ENCODE measurements at regions not wholly inside any gene's neighbourhood (a gene's known extent, or its start where the extent isn't known, plus 50 kb on each side); places are given as distances from the start of the nearest gene placed in this dataset.

- no peak for TF ChIP-seq NFIC (IDR thresholded peaks at IDR 0.05)
- TF ChIP-seq TAF1 (IDR thresholded peaks at IDR 0.05; ENCODE audit: low read depth) = no peak
- TF ChIP-seq ZBTB7A (IDR thresholded peaks at IDR 0.05; ENCODE audit: low read depth) = no peak
- TF ChIP-seq EGR1 (IDR thresholded peaks at IDR 0.05) = no peak
- no peak for TF ChIP-seq FOXM1 (IDR thresholded peaks at IDR 0.05; ENCODE audit: borderline replicate concordance, low read depth)
- no peak for TF ChIP-seq TCF12 (IDR thresholded peaks at IDR 0.05; ENCODE audit: low read depth)
- TF ChIP-seq, protein P1, sequence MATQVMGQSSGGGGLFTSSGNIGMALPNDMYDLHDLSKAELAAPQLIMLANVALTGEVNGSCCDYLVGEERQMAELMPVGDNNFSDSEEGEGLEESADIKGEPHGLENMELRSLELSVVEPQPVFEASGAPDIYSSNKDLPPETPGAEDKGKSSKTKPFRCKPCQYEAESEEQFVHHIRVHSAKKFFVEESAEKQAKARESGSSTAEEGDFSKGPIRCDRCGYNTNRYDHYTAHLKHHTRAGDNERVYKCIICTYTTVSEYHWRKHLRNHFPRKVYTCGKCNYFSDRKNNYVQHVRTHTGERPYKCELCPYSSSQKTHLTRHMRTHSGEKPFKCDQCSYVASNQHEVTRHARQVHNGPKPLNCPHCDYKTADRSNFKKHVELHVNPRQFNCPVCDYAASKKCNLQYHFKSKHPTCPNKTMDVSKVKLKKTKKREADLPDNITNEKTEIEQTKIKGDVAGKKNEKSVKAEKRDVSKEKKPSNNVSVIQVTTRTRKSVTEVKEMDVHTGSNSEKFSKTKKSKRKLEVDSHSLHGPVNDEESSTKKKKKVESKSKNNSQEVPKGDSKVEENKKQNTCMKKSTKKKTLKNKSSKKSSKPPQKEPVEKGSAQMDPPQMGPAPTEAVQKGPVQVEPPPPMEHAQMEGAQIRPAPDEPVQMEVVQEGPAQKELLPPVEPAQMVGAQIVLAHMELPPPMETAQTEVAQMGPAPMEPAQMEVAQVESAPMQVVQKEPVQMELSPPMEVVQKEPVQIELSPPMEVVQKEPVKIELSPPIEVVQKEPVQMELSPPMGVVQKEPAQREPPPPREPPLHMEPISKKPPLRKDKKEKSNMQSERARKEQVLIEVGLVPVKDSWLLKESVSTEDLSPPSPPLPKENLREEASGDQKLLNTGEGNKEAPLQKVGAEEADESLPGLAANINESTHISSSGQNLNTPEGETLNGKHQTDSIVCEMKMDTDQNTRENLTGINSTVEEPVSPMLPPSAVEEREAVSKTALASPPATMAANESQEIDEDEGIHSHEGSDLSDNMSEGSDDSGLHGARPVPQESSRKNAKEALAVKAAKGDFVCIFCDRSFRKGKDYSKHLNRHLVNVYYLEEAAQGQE (IDR thresholded peaks at IDR 0.05; ENCODE audit: low read depth) = no peak
- no peak for TF ChIP-seq MAX (IDR thresholded peaks at IDR 0.05)
- TF ChIP-seq RAD21 (IDR thresholded peaks at IDR 0.05; ENCODE audit: low read depth) = no peak
- TF ChIP-seq TEAD4 (IDR thresholded peaks at IDR 0.05) = no peak
- no peak for TF ChIP-seq CREB1 (IDR thresholded peaks at IDR 0.05; ENCODE audit: low read depth)
- TF ChIP-seq EP300 (IDR thresholded peaks at IDR 0.05; ENCODE audit: borderline replicate concordance) = no peak
- TF ChIP-seq CEBPB (IDR thresholded peaks at IDR 0.05) = no peak
- TF ChIP-seq YY1 (IDR thresholded peaks at IDR 0.05; ENCODE audit: low read depth) = no peak
- TF ChIP-seq, protein P2, sequence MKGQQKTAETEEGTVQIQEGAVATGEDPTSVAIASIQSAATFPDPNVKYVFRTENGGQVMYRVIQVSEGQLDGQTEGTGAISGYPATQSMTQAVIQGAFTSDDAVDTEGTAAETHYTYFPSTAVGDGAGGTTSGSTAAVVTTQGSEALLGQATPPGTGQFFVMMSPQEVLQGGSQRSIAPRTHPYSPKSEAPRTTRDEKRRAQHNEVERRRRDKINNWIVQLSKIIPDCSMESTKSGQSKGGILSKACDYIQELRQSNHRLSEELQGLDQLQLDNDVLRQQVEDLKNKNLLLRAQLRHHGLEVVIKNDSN (IDR thresholded peaks at IDR 0.05) = no peak
These were observed 123.3 kb upstream of the THY1 start for GRCh38 chr11:119545978-119546915.

DNA sequence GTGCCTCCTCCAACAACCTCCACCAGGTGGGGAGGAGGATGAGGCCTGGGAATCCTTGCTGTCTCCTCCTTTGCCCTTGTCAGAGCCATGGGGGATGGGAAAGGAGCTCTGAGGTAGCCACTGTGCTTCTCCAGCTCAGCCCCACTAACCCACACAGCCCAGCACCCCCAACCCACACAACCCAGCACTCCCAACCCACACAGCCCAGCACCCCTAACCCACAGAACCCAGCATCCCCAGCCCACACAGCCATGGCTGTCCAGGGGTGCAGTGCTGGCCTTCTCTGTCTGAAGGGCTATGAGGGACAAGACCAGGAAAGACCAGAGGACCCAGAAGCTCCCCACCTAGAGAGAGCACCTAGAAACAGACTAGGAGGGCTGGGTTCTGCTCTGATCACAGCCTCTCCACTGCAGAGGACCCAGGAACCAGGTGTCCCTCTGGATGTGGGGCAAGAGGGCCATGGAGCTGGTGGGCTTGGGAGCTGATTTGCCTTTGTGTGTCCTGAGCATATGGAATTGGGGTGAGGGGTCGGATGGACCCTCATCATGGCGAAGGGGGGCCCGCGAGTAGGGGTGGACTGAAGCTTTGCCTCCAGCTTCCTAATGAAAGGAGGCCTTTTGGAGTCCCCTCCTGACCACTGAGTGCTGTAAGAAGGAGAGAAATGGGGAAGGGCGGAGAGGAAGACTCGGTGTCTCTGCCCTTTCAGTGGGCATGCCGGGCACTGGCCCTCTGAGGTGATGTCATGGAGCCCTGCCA, 117.6 kb upstream of the THY1 start:
- TF ChIP-seq EGR1 (IDR thresholded peaks at IDR 0.05) = no peak
- no peak for TF ChIP-seq TAF1 (IDR thresholded peaks at IDR 0.05; ENCODE audit: low read depth)

GRCh38 chr11:119539583-119539982, 116.6 kb upstream of the THY1 start:
- no peak for TF ChIP-seq EP300 (IDR thresholded peaks at IDR 0.05; ENCODE audit: borderline replicate concordance)
- TF ChIP-seq FOXM1 (IDR thresholded peaks at IDR 0.05; ENCODE audit: borderline replicate concordance, low read depth) = no peak
- no peak for TF ChIP-seq TEAD4 (IDR thresholded peaks at IDR 0.05)
- TF ChIP-seq, protein P1 (IDR thresholded peaks at IDR 0.05; ENCODE audit: low read depth) = no peak
- TF ChIP-seq, protein P2 (IDR thresholded peaks at IDR 0.05) = no peak
- no peak for TF ChIP-seq TAF1 (IDR thresholded peaks at IDR 0.05; ENCODE audit: low read depth)
- no peak for TF ChIP-seq ZBTB7A (IDR thresholded peaks at IDR 0.05; ENCODE audit: low read depth)
- TF ChIP-seq CEBPB (IDR thresholded peaks at IDR 0.05) = no peak
- no peak for TF ChIP-seq YY1 (IDR thresholded peaks at IDR 0.05; ENCODE audit: low read depth)
- TF ChIP-seq CREB1 (IDR thresholded peaks at IDR 0.05; ENCODE audit: low read depth) = no peak
- TF ChIP-seq TCF12 (IDR thresholded peaks at IDR 0.05; ENCODE audit: low read depth) = no peak
- no peak for TF ChIP-seq RAD21 (IDR thresholded peaks at IDR 0.05; ENCODE audit: low read depth)
- TF ChIP-seq MAX (IDR thresholded peaks at IDR 0.05) = no peak
- TF ChIP-seq EGR1 (IDR thresholded peaks at IDR 0.05) = no peak

DNA sequence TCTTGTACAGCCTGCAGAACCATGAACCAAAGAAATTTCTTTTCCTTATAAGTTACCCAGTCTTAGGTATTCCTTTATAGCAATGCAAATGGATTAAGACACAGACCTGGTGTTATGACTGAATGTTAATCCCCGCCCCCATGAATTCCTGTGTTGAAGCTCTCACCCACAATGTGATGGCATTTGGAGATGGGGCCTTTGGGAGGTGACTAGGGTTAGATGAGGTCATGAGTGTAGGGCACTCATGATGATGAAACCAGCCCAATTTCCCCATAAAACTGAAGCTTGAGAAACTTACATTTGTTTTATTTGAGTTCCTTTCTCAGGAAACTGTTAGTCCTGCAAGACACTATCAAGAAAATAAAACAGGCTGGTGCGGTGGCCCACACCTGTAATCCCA, 115.8 kb upstream of the THY1 start:
- TF ChIP-seq, protein P2 (IDR thresholded peaks at IDR 0.05) = no peak
- TF ChIP-seq TCF12 (IDR thresholded peaks at IDR 0.05; ENCODE audit: low read depth) = no peak
- TF ChIP-seq CREB1 (IDR thresholded peaks at IDR 0.05; ENCODE audit: low read depth) = no peak

Data from Ishikawa (cell line).